Inflammatory macrophage (primary cell): ENCODE measurements at regions not wholly inside any gene's neighbourhood (a gene's known extent, or its start where the extent isn't known, plus 50 kb on each side); places are given as distances from the start of the nearest gene placed in this dataset.

Experiments
- DNase-seq, 2 donors: peaks; one replicate each; pipeline ENCODE4 v3.0.0-alpha.2; 2020 to 2022

DNA sequence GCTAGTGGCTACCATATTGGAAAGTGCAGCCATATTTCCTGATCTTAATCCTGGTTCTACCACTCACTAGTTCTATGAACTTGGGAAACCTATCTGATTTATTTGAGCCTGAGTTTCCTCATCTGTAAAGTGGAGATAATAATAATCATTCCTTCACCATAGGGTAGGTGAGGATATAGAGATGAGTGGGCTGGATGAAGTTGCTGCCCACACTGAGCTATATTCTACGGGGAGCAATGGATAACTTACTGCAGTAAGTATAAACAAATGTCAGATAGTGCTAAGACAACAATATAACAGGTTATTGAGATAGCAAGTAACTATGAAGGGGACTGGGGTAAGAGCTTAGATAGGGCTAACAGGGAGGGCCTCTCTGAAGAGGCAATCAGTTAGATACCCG, 251.5 kb upstream of the ADAMTS9 start:
- DNase-seq = no peak

DNA sequence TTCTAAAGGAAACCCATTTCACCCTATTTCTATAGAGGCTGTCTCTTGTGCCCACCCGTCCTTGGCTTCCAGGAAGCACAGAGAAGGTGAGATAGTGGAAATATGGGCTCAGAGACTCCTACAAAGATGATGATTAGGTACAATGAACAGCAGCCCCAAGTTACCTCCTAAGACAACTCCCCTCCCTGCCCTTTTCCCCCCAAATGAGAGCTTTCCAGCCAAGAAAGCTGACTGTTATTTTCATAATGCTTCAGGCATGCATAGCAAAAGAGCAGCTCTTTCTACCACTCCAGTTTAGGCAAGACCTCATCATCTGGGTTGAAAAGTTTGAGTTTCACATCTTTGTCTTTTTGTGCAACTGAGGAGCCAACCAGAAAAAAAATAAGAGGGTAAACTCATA, 248.8 kb upstream of the ADAMTS9 start:
- DNase-seq = no peak

DNA sequence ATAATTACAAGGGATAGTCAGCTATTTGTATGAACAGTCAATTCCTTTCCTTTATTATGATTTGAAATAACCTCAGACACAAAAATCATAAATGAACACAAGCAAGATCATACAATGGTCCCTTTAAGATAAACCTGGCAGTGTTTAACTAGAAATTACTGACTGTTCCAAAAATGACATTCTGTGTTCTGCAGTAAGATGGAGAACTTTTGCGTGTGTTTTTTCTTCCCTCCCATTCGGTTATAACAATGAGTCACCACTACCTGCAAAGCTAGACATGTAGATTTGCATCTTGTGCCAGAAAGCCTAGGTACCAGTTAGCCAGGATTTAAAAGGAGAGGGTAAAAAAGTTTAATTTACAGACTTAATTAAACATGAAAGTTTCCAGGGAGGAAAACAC, 248.2 kb upstream of the ADAMTS9 start:
- DNase-seq = no peak

DNA sequence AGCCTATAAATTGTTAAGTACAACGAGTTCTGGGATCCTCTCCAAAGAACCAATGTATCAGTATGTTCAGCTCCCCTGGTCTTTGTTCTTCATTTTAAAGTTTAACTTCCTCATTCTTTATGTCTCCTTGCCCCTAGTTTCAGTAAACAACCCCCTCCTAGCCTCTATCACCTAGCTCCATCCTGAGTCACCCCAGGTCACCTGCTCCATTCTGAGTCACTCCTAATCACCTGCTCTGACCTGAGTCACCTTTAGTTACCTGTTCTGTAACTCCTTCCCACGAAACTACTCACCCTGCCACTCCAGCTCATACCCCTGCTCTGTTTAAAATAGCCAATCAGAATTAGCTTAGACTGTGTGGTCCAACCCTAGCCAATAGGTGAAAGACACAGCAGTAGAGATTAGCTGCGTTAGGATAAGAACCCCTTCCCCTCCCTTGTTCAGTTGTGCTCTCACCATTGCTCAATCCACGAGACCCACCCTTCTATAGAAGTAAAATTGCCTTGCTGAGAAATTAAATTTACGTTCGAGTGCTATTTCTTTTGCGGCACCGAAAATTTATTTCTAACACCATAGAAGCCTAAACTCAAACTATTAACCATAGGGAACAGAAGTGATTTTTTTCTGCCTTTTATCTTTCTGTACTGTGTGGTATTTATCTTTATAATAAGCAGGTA, 245.0 kb upstream of the ADAMTS9 start:
- no peak for DNase-seq

DNA sequence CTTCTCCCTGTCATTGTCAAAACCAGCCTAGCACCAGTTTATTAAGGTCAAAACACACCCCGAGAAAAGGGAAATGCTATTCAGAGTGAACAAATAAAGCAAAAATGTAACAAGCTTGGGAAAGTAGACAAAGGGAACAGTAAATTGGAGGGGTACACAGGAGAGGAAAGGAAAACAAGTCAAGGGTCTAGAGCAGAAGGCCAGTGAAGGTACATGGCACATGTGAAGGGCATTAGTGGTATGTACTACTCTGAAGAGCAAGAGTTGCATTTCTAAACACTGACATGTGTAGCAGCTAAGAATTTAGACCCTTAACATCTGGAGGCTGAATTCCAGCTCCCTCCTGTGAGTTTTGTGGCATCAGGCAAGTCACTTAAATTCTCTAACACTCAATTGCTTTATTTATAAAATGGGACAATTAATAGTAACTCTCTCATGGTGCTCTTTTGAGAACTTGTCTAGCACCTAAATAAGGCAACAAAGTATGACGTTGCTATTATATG, 244.3 kb upstream of the ADAMTS9 start:
- DNase-seq = no peak

DNA sequence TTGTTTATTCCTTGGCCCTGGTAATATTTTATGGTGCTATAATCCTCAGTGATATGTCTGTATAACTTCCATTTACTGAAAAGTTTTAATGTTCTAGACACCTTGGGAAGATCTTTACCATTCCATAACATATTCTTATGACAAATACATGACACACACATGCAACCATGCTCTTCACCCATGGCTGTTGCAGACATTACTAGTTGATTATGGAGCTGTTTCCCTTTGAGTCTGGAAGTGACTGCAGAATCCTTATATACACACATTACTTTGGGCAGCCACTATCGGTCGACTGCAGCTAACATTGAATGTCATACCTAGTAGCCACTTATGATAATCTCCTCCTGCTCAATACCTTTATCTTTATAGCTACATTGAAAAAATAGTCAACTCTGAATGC, 243.1 kb upstream of the ADAMTS9 start:
- no peak for DNase-seq

DNA sequence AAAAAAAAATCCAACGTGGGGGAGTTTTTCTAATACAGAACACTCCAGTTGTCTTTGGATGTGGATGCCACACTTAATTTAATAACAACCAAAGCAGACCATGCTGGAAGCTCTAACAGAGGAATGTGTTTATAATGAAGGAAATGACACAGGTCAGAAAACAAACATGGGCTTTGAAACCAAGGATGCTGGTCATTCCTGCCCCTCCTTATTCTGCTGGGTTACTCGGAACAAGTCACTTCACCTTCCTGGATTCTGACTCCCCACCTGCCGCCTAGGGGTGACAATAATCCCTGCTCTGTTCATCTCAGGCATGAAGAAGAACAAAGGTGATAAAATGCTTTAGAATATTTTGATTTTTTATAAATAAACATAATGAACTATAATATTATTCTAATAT, 240.9 kb upstream of the ADAMTS9 start:
- no peak for DNase-seq

DNA sequence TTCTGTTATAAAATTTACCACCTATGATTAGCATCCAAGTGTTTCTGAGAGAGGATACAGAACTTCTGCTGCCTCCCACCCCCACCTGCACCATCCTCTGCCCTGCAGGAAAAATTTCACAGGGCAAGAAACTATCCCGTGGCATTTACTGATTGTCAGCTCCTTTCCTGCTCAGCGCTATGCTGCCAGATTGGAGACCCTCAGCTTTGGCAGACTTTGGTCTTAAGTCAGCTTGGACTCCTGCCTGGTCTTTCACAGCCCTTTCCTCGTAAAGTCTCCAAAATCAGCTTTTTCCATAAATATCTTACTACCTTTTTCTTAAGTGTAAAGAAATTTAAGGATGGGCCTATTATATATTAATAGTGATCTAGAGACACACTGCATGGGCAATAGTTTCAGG, 239.9 kb upstream of the ADAMTS9 start:
- no peak for DNase-seq

DNA sequence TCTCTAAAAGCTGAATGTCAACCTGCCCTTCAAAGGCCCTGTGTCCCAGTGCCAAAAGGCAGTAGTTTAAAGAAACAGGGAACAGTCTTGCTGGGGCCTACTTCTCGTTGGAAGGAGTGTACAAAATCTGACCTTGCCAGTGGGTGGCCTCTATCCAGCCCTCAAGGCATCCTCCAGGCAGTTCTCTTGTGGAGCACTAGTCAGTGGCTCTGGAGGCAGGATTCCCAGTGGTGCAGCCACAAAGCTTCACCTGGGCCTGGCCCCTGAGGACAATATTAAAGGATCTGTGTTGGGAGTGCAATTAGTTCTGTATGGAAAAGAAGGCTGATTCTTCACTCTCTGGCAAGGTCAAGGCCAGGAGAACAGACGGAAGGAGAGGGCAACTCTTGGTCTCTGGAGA, 237.8 kb upstream of the ADAMTS9 start:
- no peak for DNase-seq

DNA sequence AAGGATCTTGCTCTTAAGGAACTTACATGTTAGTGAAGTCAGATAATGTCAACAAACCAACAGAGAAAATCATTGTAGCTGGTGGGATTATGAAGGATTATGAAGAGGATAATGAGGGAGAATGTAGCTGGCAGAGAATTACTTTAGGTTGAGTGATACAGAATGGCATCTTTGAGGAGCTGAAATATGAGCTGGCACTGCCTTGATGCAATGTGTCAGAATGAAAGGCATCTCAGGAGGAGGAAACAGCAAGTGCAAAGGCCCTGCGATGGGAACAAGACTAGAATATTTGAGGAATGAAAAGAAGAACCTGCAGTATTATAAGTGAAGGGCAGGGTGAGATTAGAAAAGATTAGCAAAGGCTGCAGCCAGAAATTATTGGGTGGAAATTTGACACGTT, 237.2 kb upstream of the ADAMTS9 start:
- DNase-seq = no peak

DNA sequence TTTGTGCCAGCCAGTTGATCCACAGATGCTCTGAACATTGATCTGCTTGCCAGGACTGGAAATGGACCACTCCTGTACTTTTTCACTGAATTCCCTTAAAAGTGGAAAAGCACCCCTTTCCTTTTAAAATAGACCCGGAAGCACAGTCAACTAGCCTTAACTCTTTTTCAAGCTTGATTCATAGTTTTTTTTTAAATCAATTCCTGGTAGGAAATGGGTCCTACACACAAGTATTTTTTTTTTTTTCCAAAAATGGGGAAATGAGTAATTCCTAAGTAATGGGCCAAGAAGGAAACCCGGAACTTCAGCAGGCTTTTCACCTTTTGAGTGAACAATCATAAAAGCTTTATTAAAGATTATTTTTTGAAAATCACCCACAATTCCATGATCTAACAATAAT, 234.4 kb upstream of the ADAMTS9 start:
- no peak for DNase-seq

DNA sequence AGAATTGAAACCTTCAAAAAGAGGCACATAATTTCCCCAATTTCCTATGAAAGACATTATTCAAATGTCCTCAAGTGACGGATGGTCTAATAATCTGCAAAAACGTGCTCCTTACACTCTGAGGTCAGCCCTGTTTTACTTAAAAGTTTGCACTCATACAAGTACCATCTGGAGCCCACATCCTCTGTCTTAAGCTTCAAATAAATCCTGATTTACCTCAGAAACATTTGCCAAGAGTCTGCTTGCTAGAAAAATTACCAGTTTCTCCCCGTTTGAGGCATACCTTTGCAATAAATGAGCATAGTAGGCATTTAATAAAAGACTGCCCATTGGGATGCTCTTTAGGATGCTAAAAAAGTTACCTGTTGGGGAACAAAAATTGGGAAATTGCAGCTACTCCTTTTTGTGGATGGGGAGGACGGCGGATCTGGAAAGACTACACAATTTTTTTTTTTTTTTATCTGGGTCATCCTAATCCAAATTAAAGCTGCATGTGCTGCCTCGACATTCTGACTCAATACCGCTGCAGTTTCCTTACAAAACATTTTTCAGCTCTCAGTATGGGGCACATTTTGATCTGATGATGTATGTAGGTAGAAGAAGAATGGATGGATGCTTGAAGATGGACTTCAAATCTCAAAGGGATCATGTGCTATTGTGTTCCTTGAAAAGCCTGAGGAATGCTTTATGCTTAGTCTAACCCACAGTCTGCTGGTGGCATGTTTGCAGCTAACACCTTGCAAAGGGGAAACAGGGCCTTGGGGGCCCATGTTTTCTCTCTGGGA, 233.7 kb upstream of the ADAMTS9 start:
- DNase-seq = no peak

DNA sequence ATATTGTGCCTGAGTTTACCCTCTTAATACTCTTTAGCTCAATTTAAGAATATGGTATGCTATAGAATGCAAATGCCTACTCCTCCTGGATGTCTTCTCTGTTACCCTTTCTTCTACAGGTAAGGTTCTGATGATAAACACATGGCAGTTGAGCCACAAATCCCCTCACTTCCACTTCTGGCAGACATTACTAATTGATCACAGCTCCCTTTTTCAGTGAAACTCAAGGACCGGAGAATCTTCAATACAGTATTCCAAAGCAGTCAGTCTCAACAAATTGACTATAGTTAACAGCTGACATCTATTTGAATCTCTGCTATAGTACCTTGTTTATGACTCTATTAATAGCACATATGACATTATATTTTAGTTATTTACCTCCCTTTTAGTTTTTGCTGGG, 232.1 kb upstream of the ADAMTS9 start:
- DNase-seq = no peak

DNA sequence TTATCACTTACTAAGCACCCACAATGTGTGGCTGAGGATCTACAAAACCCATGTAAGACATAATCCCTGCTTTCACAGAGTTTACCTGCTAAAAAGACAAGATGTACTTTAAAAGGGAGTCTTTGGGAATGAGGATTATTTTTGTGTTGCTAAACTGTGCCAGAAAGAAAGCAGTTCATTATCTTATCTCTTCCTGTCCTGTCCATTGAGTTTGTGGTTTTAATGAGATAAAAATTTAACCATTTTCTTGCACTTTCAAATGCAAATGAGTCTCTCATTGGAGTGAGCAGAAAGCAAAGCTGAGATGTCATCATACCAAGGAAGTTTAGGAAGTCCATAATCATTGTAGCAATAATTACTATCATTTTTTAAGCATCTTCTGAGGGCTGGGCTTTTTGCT, 231.2 kb upstream of the ADAMTS9 start:
- DNase-seq = no peak

DNA sequence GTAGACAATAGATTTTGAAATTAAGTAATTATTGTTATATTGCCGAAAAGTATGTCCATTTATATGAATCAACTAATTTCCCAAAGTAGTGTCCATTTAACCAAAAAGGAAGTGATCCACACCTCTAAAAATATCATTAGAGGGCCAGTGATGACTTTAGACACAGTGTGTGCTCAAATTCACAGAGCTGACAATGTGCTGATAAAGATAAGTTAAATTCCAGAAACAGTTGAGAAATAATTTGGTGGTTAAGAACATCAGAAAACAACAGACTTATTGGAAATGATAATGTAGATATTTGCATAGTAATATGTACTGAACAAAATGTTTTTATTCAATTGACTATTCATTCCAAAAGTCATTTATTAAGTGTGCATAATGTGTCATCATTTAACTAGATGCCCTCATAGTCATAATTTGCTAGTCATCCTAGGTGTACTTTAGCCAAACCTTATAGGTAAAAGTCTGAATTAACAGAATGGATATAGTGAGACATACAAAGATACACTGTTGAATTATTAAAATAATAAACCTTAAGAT, 230.2 kb upstream of the ADAMTS9 start:
- no peak for DNase-seq

DNA sequence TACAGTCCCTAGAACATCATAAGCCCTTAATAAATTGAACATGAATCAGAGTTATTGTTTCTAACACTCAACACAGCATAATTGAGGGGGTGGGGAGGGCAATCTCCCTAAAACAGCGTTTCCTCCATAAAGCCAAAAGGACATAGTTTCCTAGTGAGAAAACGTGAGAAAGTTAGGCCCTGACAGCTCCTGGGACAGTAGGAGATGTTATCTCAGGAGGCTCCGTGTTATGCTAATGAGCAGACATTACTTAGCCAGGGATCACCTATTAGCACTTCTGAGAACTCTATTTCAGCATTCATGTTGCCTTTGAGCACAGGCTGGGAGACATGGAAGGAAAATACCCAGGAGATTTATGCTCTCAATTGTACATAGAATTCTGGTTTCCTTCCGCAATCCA, 229.1 kb upstream of the ADAMTS9 start:
- DNase-seq = no peak

DNA sequence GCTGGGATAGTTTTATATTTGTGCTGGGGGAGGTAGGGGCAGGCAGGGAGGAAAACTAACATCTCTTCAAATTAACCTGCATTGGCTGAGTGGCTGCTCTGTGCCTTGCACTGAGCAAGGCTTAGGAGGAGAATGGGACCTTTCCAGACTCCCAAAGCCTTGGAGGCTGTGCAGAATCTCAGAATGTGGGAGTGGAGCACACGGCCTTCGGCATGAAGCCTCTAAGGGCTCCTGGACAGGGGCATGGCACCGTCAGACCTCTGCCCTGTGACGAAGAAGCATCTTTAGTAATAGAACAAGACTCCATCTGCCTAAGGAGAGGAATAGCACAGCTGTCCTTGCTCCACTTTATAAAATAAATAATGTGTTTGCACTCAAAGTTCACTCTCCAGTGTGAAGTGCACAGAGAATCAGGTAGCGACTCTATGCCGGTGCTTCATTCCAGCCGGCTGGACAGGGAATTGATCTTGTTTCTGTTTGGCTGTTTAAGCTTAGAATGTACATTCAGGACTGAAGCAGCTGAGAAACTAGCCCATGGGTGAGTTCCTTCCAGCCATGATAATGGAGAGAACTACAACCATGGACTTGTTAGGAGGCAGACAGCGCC, 228.5 kb upstream of the ADAMTS9 start:
- no peak for DNase-seq

DNA sequence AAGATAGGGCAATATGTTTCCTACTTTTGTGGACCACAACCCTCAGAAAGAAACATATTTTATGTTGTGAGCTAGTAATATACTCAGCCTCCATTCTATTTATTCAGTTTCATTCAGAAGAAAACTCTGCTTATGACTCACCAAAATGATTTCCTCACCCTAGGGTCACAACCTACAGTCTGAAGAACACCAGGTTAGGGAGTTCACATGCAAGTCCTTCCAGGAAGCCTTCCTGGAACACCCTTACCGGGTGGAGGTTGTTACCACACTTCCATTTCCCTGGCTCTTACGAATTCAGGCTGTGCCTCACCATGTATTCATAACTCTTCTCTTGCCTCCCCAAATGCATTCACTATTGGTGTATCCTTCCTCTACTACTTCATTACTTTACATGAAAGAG, 228.0 kb upstream of the ADAMTS9 start:
- DNase-seq = no peak

DNA sequence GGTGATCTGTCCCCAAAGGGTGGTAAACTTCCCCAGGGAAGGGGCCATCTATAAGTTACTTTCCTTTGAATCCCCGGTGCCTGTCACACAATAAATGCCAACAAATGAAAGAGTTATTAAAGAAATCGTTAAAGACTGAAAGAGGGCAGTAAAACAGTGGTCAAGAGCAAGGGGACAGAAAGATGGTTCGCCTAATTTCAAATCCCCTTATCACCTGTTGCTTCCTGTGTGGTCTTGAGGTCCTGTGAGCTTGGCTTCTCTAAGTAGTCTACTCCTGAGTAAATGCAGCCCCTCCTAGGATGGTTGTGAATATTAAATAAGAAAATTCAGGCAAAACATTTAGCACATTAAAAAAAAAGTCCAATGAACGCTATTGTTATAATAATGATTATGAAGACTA, 225.7 kb upstream of the ADAMTS9 start:
- no peak for DNase-seq

DNA sequence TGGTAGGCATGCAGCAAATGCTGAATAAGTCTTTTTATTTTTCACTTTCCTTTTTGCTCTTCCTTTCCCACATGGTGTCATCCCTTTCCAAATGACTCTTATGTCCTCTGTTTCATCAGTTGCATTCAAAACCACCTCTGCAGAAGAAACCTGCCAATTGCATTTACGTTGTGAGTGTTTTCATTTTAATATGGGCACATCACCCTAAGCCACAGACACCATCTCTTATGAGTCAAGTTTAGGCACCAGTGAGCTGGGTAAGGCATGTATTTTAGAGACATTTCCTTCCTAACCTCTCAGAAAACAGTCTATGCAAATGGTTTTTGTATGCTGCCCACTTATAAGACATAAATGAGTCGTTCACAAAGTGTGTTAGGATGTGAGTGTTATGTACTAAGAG, 223.3 kb upstream of the ADAMTS9 start:
- DNase-seq = no peak

DNA sequence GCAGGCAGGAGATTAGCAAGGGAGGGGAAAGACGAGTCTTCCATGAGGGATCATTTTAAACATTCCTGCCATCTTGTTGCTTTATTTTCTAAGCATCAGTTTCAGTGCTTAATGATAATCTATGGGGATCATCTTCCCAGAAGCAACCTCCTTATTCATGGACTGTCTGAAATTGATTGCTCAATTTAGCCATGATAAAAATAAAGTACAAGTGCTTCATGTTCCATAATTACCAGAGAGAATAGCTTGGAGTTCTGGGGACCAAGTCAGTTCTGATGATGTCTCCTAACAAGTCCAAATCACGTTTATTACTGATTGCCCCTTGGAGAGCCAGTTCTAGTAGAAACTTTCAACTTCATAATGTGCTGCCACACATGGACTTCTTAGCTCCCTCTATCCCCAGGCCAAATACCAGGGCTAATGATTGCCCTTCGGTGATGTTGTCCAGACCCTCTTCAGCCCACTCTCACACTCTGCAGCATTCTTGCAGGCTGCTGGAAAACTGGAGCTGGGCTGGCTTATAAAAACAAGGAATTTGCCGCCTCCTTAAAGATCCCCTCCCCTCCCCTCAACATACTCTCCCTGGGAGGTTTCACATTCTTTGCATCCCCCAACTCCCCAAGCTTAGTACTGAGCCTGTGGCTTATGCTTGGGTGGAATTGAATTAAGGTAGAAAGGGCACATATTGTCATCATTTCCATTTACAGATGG, 222.1 kb upstream of the ADAMTS9 start:
- DNase-seq = no peak

DNA sequence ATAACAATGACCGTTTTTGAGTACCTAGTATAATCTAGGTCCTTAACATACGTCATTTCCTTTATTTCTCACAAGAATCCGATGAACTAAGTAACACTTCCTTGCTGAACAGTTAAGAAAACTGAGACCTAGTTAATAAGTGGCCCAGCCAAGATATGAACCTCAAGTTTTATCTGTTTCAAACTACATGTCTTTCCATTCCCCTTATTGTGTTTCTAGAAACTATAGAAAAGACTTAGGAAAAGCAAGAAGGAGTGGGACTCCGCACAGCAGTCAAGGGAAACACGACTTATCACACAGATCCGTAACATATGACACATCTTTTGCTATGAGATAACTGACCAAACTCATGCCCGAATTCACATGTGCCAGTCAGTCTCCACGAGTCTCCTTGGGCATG, 221.2 kb upstream of the ADAMTS9 start:
- DNase-seq = no peak

DNA sequence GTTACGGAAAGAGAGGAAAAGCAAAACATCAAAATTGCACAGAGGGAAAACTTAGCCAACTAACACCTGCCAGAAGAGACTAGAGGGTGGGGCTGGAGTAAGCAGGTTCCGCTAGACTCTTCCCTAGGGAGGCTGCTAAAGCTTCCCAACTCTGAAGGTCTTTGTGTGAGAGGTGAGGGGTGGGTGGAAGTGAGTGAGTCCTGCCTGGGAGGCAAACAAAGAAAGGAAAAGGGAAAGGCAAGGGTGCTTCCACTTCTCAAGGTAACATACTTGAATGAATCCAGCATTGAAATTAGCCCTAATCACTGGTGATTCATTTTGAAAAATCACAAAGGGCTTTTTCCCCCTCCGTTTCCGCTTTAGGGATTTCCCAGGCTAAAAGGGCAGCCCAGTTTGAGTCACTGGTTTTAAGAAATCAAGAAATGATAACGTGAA, 220.5 kb upstream of the ADAMTS9 start:
- no peak for DNase-seq
